Astrocyte (in vitro differentiated cells and primary cell): ENCODE measurements at regions not wholly inside any gene's neighbourhood (a gene's known extent, or its start where the extent isn't known, plus 50 kb on each side); places are given as distances from the start of the nearest gene placed in this dataset.

Experiments used
- EZH2 ChIP-seq: IDR thresholded peaks from 2 replicates; pipeline ENCODE4 v1.6.1; 2012; ENCODE audit warnings: mild to moderate bottlenecking, low read length, inconsistent platforms; ENCODE audit not compliant: insufficient read depth
- TF ChIP-seq, protein P1 (sequence below): IDR thresholded peaks from 2 replicates; pipeline ENCODE4 v1.5.1; 2011; ENCODE audit warnings: low read depth, mild to moderate bottlenecking, inconsistent platforms, low read length, moderate library complexity; ENCODE audit not compliant: insufficient read depth

DNA sequence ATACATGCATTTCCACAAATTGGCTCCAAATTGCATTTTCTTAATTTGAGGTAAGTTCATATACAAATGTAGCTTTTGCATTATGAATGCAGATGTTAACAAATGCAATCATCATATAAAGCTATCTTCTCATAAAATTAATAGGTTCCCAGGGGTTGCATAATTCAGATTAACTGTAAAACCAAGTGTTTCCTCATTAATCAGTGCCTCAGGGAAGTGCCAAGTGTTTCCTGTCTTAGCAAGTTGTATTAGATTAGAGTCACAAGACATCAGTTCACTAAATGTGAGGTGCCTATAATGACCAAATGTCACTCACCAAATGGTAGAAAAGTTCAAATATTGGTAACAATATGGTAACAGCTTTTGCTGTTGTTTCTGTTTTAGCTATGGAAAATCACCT, 140.8 kb downstream of the PTGER3 start:
- TF ChIP-seq, protein P1, sequence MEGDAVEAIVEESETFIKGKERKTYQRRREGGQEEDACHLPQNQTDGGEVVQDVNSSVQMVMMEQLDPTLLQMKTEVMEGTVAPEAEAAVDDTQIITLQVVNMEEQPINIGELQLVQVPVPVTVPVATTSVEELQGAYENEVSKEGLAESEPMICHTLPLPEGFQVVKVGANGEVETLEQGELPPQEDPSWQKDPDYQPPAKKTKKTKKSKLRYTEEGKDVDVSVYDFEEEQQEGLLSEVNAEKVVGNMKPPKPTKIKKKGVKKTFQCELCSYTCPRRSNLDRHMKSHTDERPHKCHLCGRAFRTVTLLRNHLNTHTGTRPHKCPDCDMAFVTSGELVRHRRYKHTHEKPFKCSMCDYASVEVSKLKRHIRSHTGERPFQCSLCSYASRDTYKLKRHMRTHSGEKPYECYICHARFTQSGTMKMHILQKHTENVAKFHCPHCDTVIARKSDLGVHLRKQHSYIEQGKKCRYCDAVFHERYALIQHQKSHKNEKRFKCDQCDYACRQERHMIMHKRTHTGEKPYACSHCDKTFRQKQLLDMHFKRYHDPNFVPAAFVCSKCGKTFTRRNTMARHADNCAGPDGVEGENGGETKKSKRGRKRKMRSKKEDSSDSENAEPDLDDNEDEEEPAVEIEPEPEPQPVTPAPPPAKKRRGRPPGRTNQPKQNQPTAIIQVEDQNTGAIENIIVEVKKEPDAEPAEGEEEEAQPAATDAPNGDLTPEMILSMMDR = no peak
- TF ChIP-seq EZH2 = no peak
